HG02678 (cell line): ENCODE measurements at regions not wholly inside any gene's neighbourhood (a gene's known extent, or its start where the extent isn't known, plus 50 kb on each side); places are given as distances from the start of the nearest gene placed in this dataset.
"Not testable (repeated sequence)": the region's sequence is repeated elsewhere in the genome, so short reads cannot be mapped to it uniquely, and the experiment has no call there.

ENCODE experiments used
- ATAC-seq: cut with Tn5 transposase; IDR thresholded peaks from one replicate; pipeline ENCODE4 v1.9.1; 2021; ENCODE audit warnings: mild to moderate bottlenecking, moderate library complexity; ENCODE audit not compliant: unreplicated experiment

- ATAC-seq: no peak
Observed at GRCh38 chr13:70814684-70815083, 706.4 kb upstream of the KLHL1 start.

GRCh38 chr13:70812481-70812880 lies 704.2 kb upstream of the KLHL1 start:
- no peak for ATAC-seq

GRCh38 chr13:70809588-70809987 lies 701.3 kb upstream of the KLHL1 start:
- no peak for ATAC-seq

- no peak for ATAC-seq
Observed at GRCh38 chr13:70798385-70798784, 690.1 kb upstream of the KLHL1 start.

GRCh38 chr13:70795484-70795883 lies 687.2 kb upstream of the KLHL1 start:
- no peak for ATAC-seq

- ATAC-seq: no peak
Observed at GRCh38 chr13:70792121-70792520, 683.9 kb upstream of the KLHL1 start.

- ATAC-seq: no peak
Observed at GRCh38 chr13:70789751-70790150, 681.5 kb upstream of the KLHL1 start.

- ATAC-seq: no peak
Observed at GRCh38 chr13:70788074-70788473, 679.8 kb upstream of the KLHL1 start.

GRCh38 chr13:70784207-70784989 lies 676.1 kb upstream of the KLHL1 start:
- ATAC-seq: no peak

GRCh38 chr13:70769817-70770216 lies 661.6 kb upstream of the KLHL1 start:
- ATAC-seq: no peak

- ATAC-seq: no peak
Observed at GRCh38 chr13:70758932-70759331, 650.7 kb upstream of the KLHL1 start.

GRCh38 chr13:70756088-70756487 lies 647.8 kb upstream of the KLHL1 start:
- no peak for ATAC-seq

GRCh38 chr13:70755456-70755855 lies 647.2 kb upstream of the KLHL1 start:
- no peak for ATAC-seq

- no peak for ATAC-seq
Observed at GRCh38 chr13:70747262-70747661, 639.0 kb upstream of the KLHL1 start.

- not testable (repeated sequence) for ATAC-seq
Observed at GRCh38 chr13:70746469-70746868, 638.2 kb upstream of the KLHL1 start.

GRCh38 chr13:70736622-70737317 lies 628.5 kb upstream of the KLHL1 start:
- no peak for ATAC-seq

- ATAC-seq: no peak
Observed at GRCh38 chr13:70732611-70733010, 624.4 kb upstream of the KLHL1 start.

GRCh38 chr13:70729369-70729768 lies 621.1 kb upstream of the KLHL1 start:
- no peak for ATAC-seq

GRCh38 chr13:70723732-70724131 lies 615.5 kb upstream of the KLHL1 start:
- no peak for ATAC-seq

GRCh38 chr13:70720386-70720785 lies 612.1 kb upstream of the KLHL1 start:
- ATAC-seq: no peak

- no peak for ATAC-seq
Observed at GRCh38 chr13:70714993-70715392, 606.7 kb upstream of the KLHL1 start.

- ATAC-seq: no peak
Observed at GRCh38 chr13:70708775-70709174, 600.5 kb upstream of the KLHL1 start.
